H1 (cell line): ENCODE measurements at regions not wholly inside any gene's neighbourhood (a gene's known extent, or its start where the extent isn't known, plus 50 kb on each side); places are given as distances from the start of the nearest gene placed in this dataset.

Source experiments
- CTCF ChIA-PET: fragments of 300-600 bp; sonication (Branson Sonifier 250); formaldehyde crosslinking; loops from one replicate; lab custom pipeline; 2021; ENCODE audit not compliant: partially characterized antibody; lab: Charles Lee
- POLR2A ChIA-PET: fragments of 300-600 bp; sonication (Branson Sonifier 250); formaldehyde crosslinking; loops from one replicate; lab custom pipeline; 2021; ENCODE audit warnings: inconsistent platforms; ENCODE audit not compliant: partially characterized antibody; lab: Charles Lee
- DNase-seq, 2 experiments: peaks; one replicate each; pipeline versions ENCODE4 v3.0.0 to v3.0.0-alpha.2; 2010 to 2022; ENCODE audit warnings: low spot score in 2 of 2, low read depth in 1 of 2, mixed read lengths in 1 of 2
- FAIRE-seq: peaks from 2 replicates; lab custom pipeline; 2011; peaks lifted over from hg19 to GRCh38; lab: Jason Lieb, UNC
- H2AFZ ChIP-seq: 2 replicates; pipeline ENCODE4 v1.8.1; 2012; ENCODE audit warnings: low read length, inconsistent platforms
- H2AK5ac ChIP-seq: 2 replicates; pipeline ENCODE4 v1.6.1; 2013; ENCODE audit warnings: low read depth, low read length
- H2BK120ac ChIP-seq: replicated peaks from 2 replicates; pipeline ENCODE3; 2013; ENCODE audit warnings: low read depth, low read length, inconsistent platforms
- H2BK12ac ChIP-seq: 2 replicates; pipeline ENCODE4 v1.6.1; 2013; ENCODE audit warnings: low read depth, low read length
- H2BK15ac ChIP-seq: 2 replicates; pipeline ENCODE4 v1.6.1; 2013; ENCODE audit warnings: low read length
- H2BK20ac ChIP-seq: 2 replicates; pipeline ENCODE4 v1.6.1; 2013; ENCODE audit warnings: low read length
- H2BK5ac ChIP-seq: 2 replicates; pipeline ENCODE4 v1.6.1; 2013; ENCODE audit warnings: low read depth, low read length
- H3K14ac ChIP-seq: 2 replicates; pipeline ENCODE4 v1.6.1; 2013; ENCODE audit warnings: inconsistent platforms; ENCODE audit not compliant: insufficient read length
- H3K18ac ChIP-seq: 2 replicates; pipeline ENCODE4 v1.6.1; 2013; ENCODE audit warnings: low read length; ENCODE audit errors: extremely low read depth
- H3K23ac ChIP-seq: 2 replicates; pipeline ENCODE4 v1.6.1; 2013; ENCODE audit warnings: inconsistent platforms; ENCODE audit not compliant: insufficient read length
- H3K23me2 ChIP-seq: 2 replicates; pipeline ENCODE4 v1.6.1; 2013; ENCODE audit warnings: low read depth, low read length
- H3K27ac ChIP-seq: 2 replicates; pipeline ENCODE4 v1.6.1; 2011; ENCODE audit warnings: low read depth, low read length, inconsistent platforms
- H3K27me3 ChIP-seq, 4 experiments: replicated peaks in 1 of 4; 1 replicate in 1 of 4; 2 replicates in 3 of 4; pipeline versions ENCODE4 v1.6.1 to v1.8.1; 2011 to 2013; ENCODE audit warnings: low read length in 3 of 4, mild to moderate bottlenecking in 3 of 4, inconsistent platforms in 2 of 4, mixed read lengths in 2 of 4, moderate library complexity in 1 of 4; ENCODE audit not compliant: control insufficient read depth in 3 of 4, insufficient read depth in 3 of 4; ENCODE audit errors: extremely low read depth in 1 of 4
- H3K36me3 ChIP-seq, 4 experiments: 2 replicates each; pipeline versions ENCODE4 v1.6.1 to v1.8.1; 2011 to 2013; ENCODE audit warnings: mild to moderate bottlenecking in 4 of 4, low read length in 3 of 4, moderate library complexity in 2 of 4, control low read depth in 1 of 4, inconsistent platforms in 1 of 4; ENCODE audit not compliant: insufficient read depth in 4 of 4, control insufficient read depth in 2 of 4
- H3K4ac ChIP-seq: replicated peaks from 2 replicates; pipeline ENCODE3; 2013; ENCODE audit warnings: low read length, low read depth, mixed read lengths, inconsistent platforms; ENCODE audit not compliant: insufficient read length
- H3K4me1 ChIP-seq, 4 experiments: replicated peaks in 1 of 4; 1 replicate in 1 of 4; 2 replicates in 3 of 4; pipeline versions ENCODE4 v1.6.1 to v1.8.1; 2011 to 2013; ENCODE audit warnings: low read length in 3 of 4, inconsistent platforms in 2 of 4, mixed read lengths in 1 of 4; ENCODE audit not compliant: insufficient read depth in 4 of 4, control insufficient read depth in 3 of 4
- H3K4me2 ChIP-seq, 2 experiments: 2 replicates each; pipeline versions ENCODE4 v1.6.1 to v1.8.1; 2011 to 2013; ENCODE audit warnings: low read depth in 2 of 2, low read length in 2 of 2, control low read depth in 1 of 2, inconsistent platforms in 1 of 2, mild to moderate bottlenecking in 1 of 2; ENCODE audit not compliant: insufficient read depth in 1 of 2
- H3K4me3 ChIP-seq, 4 experiments: fragments of 200-600, 300-600 bp in 1 of 4; sonication (generic), shearing (Covaris generic), sonication (Bioruptor Twin) in 1 of 4; 2 replicates each; pipeline versions ENCODE4 v1.5.1 to v1.8.1; 2011 to 2016; ENCODE audit warnings: low read length in 4 of 4, low read depth in 3 of 4, control low read depth in 2 of 4, inconsistent platforms in 2 of 4, mild to moderate bottlenecking in 2 of 4, mixed read lengths in 1 of 4, moderate library complexity in 1 of 4; ENCODE audit not compliant: insufficient read depth in 2 of 4; ENCODE audit errors: extremely low read depth in 1 of 4
- H3K56ac ChIP-seq: replicated peaks from 2 replicates; pipeline ENCODE3; 2013; ENCODE audit warnings: low read depth, mild to moderate bottlenecking, mixed read lengths, low read length, inconsistent platforms; ENCODE audit not compliant: insufficient read length
- H3K79me1 ChIP-seq: 2 replicates; pipeline ENCODE4 v1.6.1; 2013; ENCODE audit warnings: low read depth, low read length, control low read depth
- H3K79me2 ChIP-seq, 2 experiments: 2 replicates each; pipeline versions ENCODE4 v1.6.1 to v1.8.1; 2012 to 2013; ENCODE audit warnings: low read length in 2 of 2, mild to moderate bottlenecking in 2 of 2, inconsistent platforms in 1 of 2; ENCODE audit not compliant: insufficient read depth in 2 of 2, control insufficient read depth in 1 of 2
- H3K9ac ChIP-seq, 4 experiments: replicated peaks in 1 of 4; 1 replicate in 1 of 4; 2 replicates in 3 of 4; pipeline versions ENCODE4 v1.6.1 to v1.8.1; 2011 to 2013; ENCODE audit warnings: low read depth in 3 of 4, low read length in 3 of 4, control low read depth in 2 of 4, mild to moderate bottlenecking in 2 of 4, moderate library complexity in 2 of 4, inconsistent platforms in 1 of 4; ENCODE audit errors: extremely low read depth in 1 of 4
- H3K9me3 ChIP-seq, 2 experiments: 2 replicates each; pipeline versions ENCODE4 v1.6.1 to v1.8.1; 2012 to 2013; ENCODE audit warnings: mild to moderate bottlenecking in 2 of 2, moderate library complexity in 2 of 2, control low read depth in 1 of 2, inconsistent platforms in 1 of 2, low read depth in 1 of 2, low read length in 1 of 2, mixed read lengths in 1 of 2; ENCODE audit not compliant: insufficient read depth in 2 of 2
- H4K20me1 ChIP-seq, 2 experiments: replicated peaks in 1 of 2; 2 replicates each; pipeline versions ENCODE3 to v1.8.1; 2011 to 2013; ENCODE audit warnings: inconsistent platforms in 2 of 2, low read length in 2 of 2, mild to moderate bottlenecking in 1 of 2; ENCODE audit not compliant: insufficient read depth in 2 of 2, control insufficient read depth in 1 of 2
- H4K5ac ChIP-seq: 2 replicates; pipeline ENCODE4 v1.6.1; 2013; ENCODE audit warnings: low read length, low read depth, mixed read lengths, inconsistent platforms; ENCODE audit not compliant: insufficient read length
- H4K8ac ChIP-seq: 2 replicates; pipeline ENCODE4 v1.8.0; 2013; ENCODE audit warnings: mild to moderate bottlenecking, moderate library complexity, low read length, inconsistent platforms; ENCODE audit not compliant: insufficient read depth; ENCODE audit errors: extremely low read depth
- H4K91ac ChIP-seq: replicated peaks from 2 replicates; pipeline ENCODE3; 2013; ENCODE audit warnings: low read length, mixed read lengths, inconsistent platforms; ENCODE audit not compliant: insufficient read length
- CEBPB ChIP-seq: IDR thresholded peaks from 2 replicates; pipeline ENCODE4 v1.6.1; 2012; ENCODE audit warnings: low read depth, low read length
- MAFK ChIP-seq: IDR thresholded peaks from 2 replicates; pipeline ENCODE4 v1.6.1; 2012; ENCODE audit warnings: low read depth, mild to moderate bottlenecking, improper control_type of control experiment, low read length
- WGBS, 2 experiments: shearing (Covaris generic) in 1 of 2; methylation state at CpG; one replicate each; pipeline versions ENCODE4 v1.1.6 to v1.1.7; 2013 to 2015; ENCODE audit warnings: low lambda C conversion rate in 2 of 2, mixed read lengths in 2 of 2, inconsistent platforms in 1 of 2, low coverage in 1 of 2, missing lambda C conversion rate in 1 of 2; ENCODE audit not compliant: insufficient replicate concordance in 2 of 2, insufficient coverage in 1 of 2, insufficient read length in 1 of 2; ENCODE audit errors: extremely low coverage in 1 of 2, missing lambda C conversion rate in 1 of 2; 5-methylcytosine and 5-hydroxymethylcytosine counted together
- TF ChIP-seq, protein P1 (sequence below): IDR thresholded peaks from 2 replicates; pipeline ENCODE4 v1.6.1; 2011; ENCODE audit warnings: low read length, improper control_type of control experiment

DNA sequence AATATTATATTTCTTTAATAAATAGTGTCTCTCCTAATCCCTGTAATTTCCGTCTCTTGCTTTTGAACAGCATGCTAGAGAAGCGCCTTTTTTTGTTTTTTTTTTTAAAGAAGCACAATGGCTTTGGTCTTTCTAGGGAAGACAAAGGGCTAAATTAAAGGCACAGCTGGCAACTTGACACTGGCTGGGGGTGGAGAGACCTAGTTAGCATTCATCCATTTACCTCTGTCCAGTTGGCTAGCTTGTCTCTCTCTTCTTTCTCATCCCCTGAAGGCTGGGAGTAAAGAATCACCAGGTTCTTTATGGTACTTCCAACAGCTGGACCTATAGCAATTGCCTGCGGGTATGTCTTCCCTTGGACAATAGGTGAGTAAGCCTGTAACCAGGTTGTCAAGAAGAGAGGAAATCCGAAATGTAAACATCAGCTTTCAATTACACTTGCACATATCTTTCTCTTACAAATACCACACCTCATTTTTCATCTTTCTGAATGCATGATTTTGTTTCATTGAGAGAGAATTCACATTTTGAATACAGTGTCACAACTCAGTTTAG is 178.4 kb upstream of the GPR101 start:
- Histone ChIP-seq H4K5ac (no peak overlapping the region), H3K4me1 (peaks cover 0 to 4% (median 0%) of the 10 kb centered on the region in 4 experiments; a peak in 1 of 7 replicates), H4K20me1 (no peaks in the 10 kb centered on the region), H2BK12ac (no peak overlapping the region), H3K23me2 (no peaks in the 10 kb centered on the region), H3K27me3 (no peaks in the 10 kb centered on the region), H3K56ac (no peak overlapping the region), H3K27ac (no peak overlapping the region), H3K4ac (no peak overlapping the region), H3K9me3 (peaks cover 2 to 6% of the 10 kb centered on the region in 2 experiments; a peak in 2 of 4 replicates), H3K4me2 (no peak overlapping the region), H2BK120ac (no peak overlapping the region)
- POLR2A ChIA-PET: no interaction called here
- FAIRE-seq: peak; percentile 57
- TF ChIP-seq CEBPB: no peak
- no peak for TF ChIP-seq MAFK
- TF ChIP-seq, protein P1, sequence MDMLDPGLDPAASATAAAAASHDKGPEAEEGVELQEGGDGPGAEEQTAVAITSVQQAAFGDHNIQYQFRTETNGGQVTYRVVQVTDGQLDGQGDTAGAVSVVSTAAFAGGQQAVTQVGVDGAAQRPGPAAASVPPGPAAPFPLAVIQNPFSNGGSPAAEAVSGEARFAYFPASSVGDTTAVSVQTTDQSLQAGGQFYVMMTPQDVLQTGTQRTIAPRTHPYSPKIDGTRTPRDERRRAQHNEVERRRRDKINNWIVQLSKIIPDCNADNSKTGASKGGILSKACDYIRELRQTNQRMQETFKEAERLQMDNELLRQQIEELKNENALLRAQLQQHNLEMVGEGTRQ: no peak
- TF ChIP-seq, all 59 proteins: peak for 0
- Histone ChIP-seq H2BK15ac (no peak overlapping the region), H2AK5ac (no peak overlapping the region), H3K4me3 (no peak overlapping the region), H4K8ac (no peak overlapping the region), H2BK5ac (no peak overlapping the region), H3K36me3 (no peaks in the 10 kb centered on the region), H4K91ac (no peak overlapping the region), H3K23ac (no peak overlapping the region), H3K9ac (no peak overlapping the region), H3K79me1 (no peaks in the 10 kb centered on the region), H3K18ac (no peak overlapping the region), H2BK20ac (no peak overlapping the region), H2AFZ (no peak overlapping the region), H3K79me2 (no peaks in the 10 kb centered on the region), H3K14ac (no peak overlapping the region)
- DNase-seq: no peak
- CTCF ChIA-PET: interaction anchor here (1.0 kb wide), 1 partner anchor 46 kb away, joined by 3 read pairs; no protein-coding TSS in a partner anchor
- 40% methylated on average over 4 of the region's 4 CpGs; no CpG with 5 or more reads in 1 of the 2 experiments for WGBS, 2 experiments
